DOHH2 (cell line): ENCODE measurements at regions not wholly inside any gene's neighbourhood (a gene's known extent, or its start where the extent isn't known, plus 50 kb on each side); places are given as distances from the start of the nearest gene placed in this dataset.

ENCODE experiments used
- H3F3A ChIP-seq: fragments of 200-600 bp; sonication (generic), shearing (Covaris generic); 2 replicates; pipeline ENCODE4 v1.6.0; 2016; ENCODE audit warnings: antibody characterized with exemption, mild to moderate bottlenecking; ENCODE audit not compliant: control insufficient read depth, insufficient read depth
- H3K27ac ChIP-seq: fragments of 200-600 bp; sonication (generic); 2 replicates; pipeline ENCODE4 v1.5.1; 2014; ENCODE audit warnings: low read depth, mild to moderate bottlenecking, low read length, moderate library complexity
- H3K27me3 ChIP-seq: fragments of 200-600 bp; sonication (generic); 2 replicates; pipeline ENCODE4 v1.6.1; 2014; ENCODE audit warnings: mild to moderate bottlenecking, low read length, mixed read lengths; ENCODE audit not compliant: control insufficient read depth
- H3K36me3 ChIP-seq: fragments of 200-600 bp; sonication (generic); 2 replicates; pipeline ENCODE4 v1.6.1; 2014; ENCODE audit warnings: mild to moderate bottlenecking, low read length, moderate library complexity, mixed read lengths; ENCODE audit not compliant: control insufficient read depth
- H3K4me1 ChIP-seq: fragments of 200-600 bp; sonication (generic); 2 replicates; pipeline ENCODE4 v1.6.1; 2014; ENCODE audit warnings: mild to moderate bottlenecking, low read length, mixed read lengths; ENCODE audit not compliant: control insufficient read depth
- H3K4me2 ChIP-seq: fragments of 200-600 bp; sonication (generic); 2 replicates; pipeline ENCODE4 v1.6.0; 2014; ENCODE audit warnings: mild to moderate bottlenecking, low read length, moderate library complexity
- H3K4me3 ChIP-seq: fragments of 200-600 bp; sonication (generic); 2 replicates; pipeline ENCODE4 v1.5.1; 2014; ENCODE audit warnings: mild to moderate bottlenecking, low read length, mixed read lengths
- H3K79me2 ChIP-seq: fragments of 200-600 bp; sonication (generic); 2 replicates; pipeline ENCODE4 v1.6.1; 2014; ENCODE audit warnings: mild to moderate bottlenecking, low read length, mixed read lengths; ENCODE audit not compliant: control insufficient read depth
- H3K9me2 ChIP-seq: fragments of 200-600 bp; sonication (generic); replicated peaks from 2 replicates; pipeline ENCODE4 v1.6.1; 2014; ENCODE audit warnings: mild to moderate bottlenecking, low read length, mixed read lengths; ENCODE audit not compliant: control insufficient read depth
- H3K9me3 ChIP-seq: fragments of 200-600 bp; sonication (generic); 2 replicates; pipeline ENCODE4 v1.6.1; 2014; ENCODE audit warnings: antibody characterized with exemption, low read length, mixed read lengths; ENCODE audit not compliant: control insufficient read depth, insufficient read depth
- H4K20me1 ChIP-seq: fragments of 200-600 bp; sonication (generic); 2 replicates; pipeline ENCODE4 v1.6.0; 2014; ENCODE audit warnings: low read depth, mild to moderate bottlenecking, antibody characterized with exemption, low read length, moderate library complexity; ENCODE audit not compliant: control insufficient read depth, insufficient read depth
- CTCF ChIP-seq: fragments of 200-600 bp; sonication (generic); IDR thresholded peaks from one replicate; pipeline ENCODE4 v1.5.1; 2014; ENCODE audit warnings: antibody characterized with exemption, mild to moderate bottlenecking, low read depth, low read length; ENCODE audit not compliant: poor library complexity, severe bottlenecking
- EZH2phosphoT487 ChIP-seq: fragments of 200-600 bp; sonication (generic); IDR thresholded peaks from 2 replicates; pipeline ENCODE4 v1.6.1; 2017; ENCODE audit warnings: borderline replicate concordance, mild to moderate bottlenecking, antibody characterized with exemption, low read length, moderate library complexity, mixed read lengths

GRCh38 chr1:112239683-112240330 is 156.2 kb upstream of the CTTNBP2NL start:
- Histone ChIP-seq H3K36me3 (no peaks in the 10 kb centered on the region), H3K27me3 (no peaks in the 10 kb centered on the region), H3K27ac (no peak overlapping the region), H3K4me2 (no peak overlapping the region), H3K9me3 (no peaks in the 10 kb centered on the region), H3K4me3 (no peak overlapping the region), H3K79me2 (no peaks in the 10 kb centered on the region), H3F3A (no peaks in the 10 kb centered on the region), H4K20me1 (no peaks in the 10 kb centered on the region), H3K9me2 (no peaks in the 10 kb centered on the region), H3K4me1 (no peaks in the 10 kb centered on the region)
- no peak for TF ChIP-seq EZH2phosphoT487
- TF ChIP-seq CTCF, result no peak

GRCh38 chr1:112242470-112242869 is 153.5 kb upstream of the CTTNBP2NL start:
- Histone ChIP-seq H3K4me1 (no peaks in the 10 kb centered on the region), H3F3A (no peaks in the 10 kb centered on the region), H3K27ac (no peak overlapping the region), H3K9me3 (no peaks in the 10 kb centered on the region), H3K4me2 (no peak overlapping the region), H3K79me2 (no peaks in the 10 kb centered on the region), H4K20me1 (no peaks in the 10 kb centered on the region), H3K4me3 (no peak overlapping the region), H3K9me2 (no peaks in the 10 kb centered on the region), H3K27me3 (no peaks in the 10 kb centered on the region), H3K36me3 (no peaks in the 10 kb centered on the region)
- no peak for TF ChIP-seq CTCF
- no peak for TF ChIP-seq EZH2phosphoT487

GRCh38 chr1:112244131-112244530 is 151.9 kb upstream of the CTTNBP2NL start:
- no peaks in the 10 kb centered on the region for H3K9me3 ChIP-seq
- no peak overlapping the region for H3K4me2 ChIP-seq
- no peaks in the 10 kb centered on the region for H3K36me3 ChIP-seq
- H4K20me1 ChIP-seq, result no peaks in the 10 kb centered on the region
- no peak overlapping the region for H3K4me3 ChIP-seq
- H3K79me2 ChIP-seq, result no peaks in the 10 kb centered on the region
- TF ChIP-seq CTCF, result no peak
- no peak for TF ChIP-seq EZH2phosphoT487
- H3K9me2 ChIP-seq, result no peaks in the 10 kb centered on the region
- H3K27ac ChIP-seq, result no peak overlapping the region
- no peaks in the 10 kb centered on the region for H3K4me1 ChIP-seq
- H3F3A ChIP-seq, result no peaks in the 10 kb centered on the region
- H3K27me3 ChIP-seq, result no peaks in the 10 kb centered on the region
